K562 (cell line): ENCODE measurements at regions not wholly inside any gene's neighbourhood (a gene's known extent, or its start where the extent isn't known, plus 50 kb on each side); places are given as distances from the start of the nearest gene placed in this dataset.

Experiments used
- CREB1 ChIP-seq, 2 experiments: sonication (generic) in 1 of 2; formaldehyde crosslinking in 1 of 2; IDR thresholded peaks; 2 replicates each; pipeline versions ENCODE4 v1.6.1 to v1.8.0; 2012 to 2022; ENCODE audit warnings: inconsistent platforms in 1 of 2, mild to moderate bottlenecking in 1 of 2, missing genetic modification reagents in 1 of 2, moderate library complexity in 1 of 2
- MAFG ChIP-seq: fragments of 450-650 bp; conservative IDR thresholded peaks from 2 replicates; pipeline ENCODE4 v1.6.1; 2016; ENCODE audit warnings: missing genetic modification characterization, missing compliant biosample characterization
- SOX6 ChIP-seq: fragments of 450-650 bp; IDR thresholded peaks from 2 replicates; pipeline ENCODE4 v1.6.1; 2014; ENCODE audit warnings: mild to moderate bottlenecking
- TEAD4 ChIP-seq, 2 experiments: sonication (generic) in 1 of 2; formaldehyde crosslinking in 1 of 2; IDR thresholded peaks; 2 replicates each; pipeline versions ENCODE4 v1.6.1 to v1.8.0; 2012 to 2022; ENCODE audit warnings: borderline replicate concordance in 1 of 2, inconsistent platforms in 1 of 2, low read length in 1 of 2, mild to moderate bottlenecking in 1 of 2, missing genetic modification reagents in 1 of 2
- TF ChIP-seq, protein P1 (sequence below), 3 experiments: IDR thresholded peaks in 2 of 3; conservative IDR thresholded peaks in 1 of 3; 2 replicates each; pipeline ENCODE4 v1.5.1; 2011 to 2012; ENCODE audit warnings: low read length in 3 of 3, mild to moderate bottlenecking in 3 of 3, control low read depth in 2 of 3, improper control_type of control experiment in 1 of 3, inconsistent platforms in 1 of 3, low read depth in 1 of 3, mixed read lengths in 1 of 3, moderate library complexity in 1 of 3; ENCODE audit not compliant: insufficient read depth in 2 of 3

DNA sequence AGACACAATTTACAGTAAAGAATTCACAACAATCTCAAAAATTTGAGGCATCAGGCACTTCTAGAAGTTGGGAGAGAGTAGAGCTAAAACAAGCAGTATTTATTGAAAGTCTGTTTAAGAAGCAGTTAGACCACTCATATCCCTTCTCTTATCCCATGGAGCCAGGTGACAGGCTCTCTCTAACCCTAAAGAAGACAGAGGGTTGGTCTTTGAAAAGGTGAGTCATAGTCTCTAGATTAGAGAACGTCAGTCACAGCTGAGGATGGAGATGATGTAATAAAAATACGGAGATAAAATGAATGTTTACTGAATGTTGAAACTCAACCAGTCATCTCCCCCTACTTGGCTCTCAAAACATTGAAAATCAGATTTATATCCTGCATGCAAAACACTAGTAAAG lies 223.8 kb downstream of the CHIC2 start:
- TF ChIP-seq, protein P1, sequence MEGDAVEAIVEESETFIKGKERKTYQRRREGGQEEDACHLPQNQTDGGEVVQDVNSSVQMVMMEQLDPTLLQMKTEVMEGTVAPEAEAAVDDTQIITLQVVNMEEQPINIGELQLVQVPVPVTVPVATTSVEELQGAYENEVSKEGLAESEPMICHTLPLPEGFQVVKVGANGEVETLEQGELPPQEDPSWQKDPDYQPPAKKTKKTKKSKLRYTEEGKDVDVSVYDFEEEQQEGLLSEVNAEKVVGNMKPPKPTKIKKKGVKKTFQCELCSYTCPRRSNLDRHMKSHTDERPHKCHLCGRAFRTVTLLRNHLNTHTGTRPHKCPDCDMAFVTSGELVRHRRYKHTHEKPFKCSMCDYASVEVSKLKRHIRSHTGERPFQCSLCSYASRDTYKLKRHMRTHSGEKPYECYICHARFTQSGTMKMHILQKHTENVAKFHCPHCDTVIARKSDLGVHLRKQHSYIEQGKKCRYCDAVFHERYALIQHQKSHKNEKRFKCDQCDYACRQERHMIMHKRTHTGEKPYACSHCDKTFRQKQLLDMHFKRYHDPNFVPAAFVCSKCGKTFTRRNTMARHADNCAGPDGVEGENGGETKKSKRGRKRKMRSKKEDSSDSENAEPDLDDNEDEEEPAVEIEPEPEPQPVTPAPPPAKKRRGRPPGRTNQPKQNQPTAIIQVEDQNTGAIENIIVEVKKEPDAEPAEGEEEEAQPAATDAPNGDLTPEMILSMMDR (IDR thresholded peaks at IDR 0.05 in 2 of 3, conservative IDR thresholded peaks at IDR 0.05 in 1 of 3; ENCODE audit: insufficient read depth in 2 of 3, low read depth in 1 of 3, low read length in 3 of 3): no peak
- TF ChIP-seq TEAD4 (IDR thresholded peaks at IDR 0.05; ENCODE audit: low read length) (no peak), TEAD4 (CRISPR knock-in tag; IDR thresholded peaks at IDR 0.05; ENCODE audit: borderline replicate concordance) (no peak), MAFG (no peak), CREB1 (IDR thresholded peaks at IDR 0.05) (no peak), CREB1 (CRISPR knock-in tag; IDR thresholded peaks at IDR 0.05) (no peak), SOX6 (no peak)
